Liver (tissue), 8 donors: ENCODE measurements at regions not wholly inside any gene's neighbourhood (a gene's known extent, or its start where the extent isn't known, plus 50 kb on each side); places are given as distances from the start of the nearest gene placed in this dataset.

Experiments used
- DNase-seq: peaks from one replicate; pipeline ENCODE4 v3.0.0-alpha.2; 2017; ENCODE audit warnings: low spot score
- H3K27ac ChIP-seq, 2 donors: one replicate each; pipeline ENCODE4 v1.7.0; 2013; ENCODE audit warnings: inconsistent platforms in 2 of 2, low read length in 2 of 2, control low read depth in 1 of 2, low read depth in 1 of 2, mild to moderate bottlenecking in 1 of 2
- H3K27me3 ChIP-seq, 4 donors: one replicate each; pipeline versions ENCODE4 v1.6.1 to v1.7.0; 2013; ENCODE audit warnings: low read length in 3 of 4, inconsistent platforms in 1 of 4, mild to moderate bottlenecking in 1 of 4, moderate library complexity in 1 of 4; ENCODE audit not compliant: control insufficient read depth in 4 of 4, insufficient read depth in 4 of 4
- H3K36me3 ChIP-seq, 4 donors: one replicate each; pipeline versions ENCODE4 v1.6.1 to v1.7.0; 2013; ENCODE audit warnings: low read length in 3 of 4, mild to moderate bottlenecking in 3 of 4, low read depth in 1 of 4, moderate library complexity in 1 of 4; ENCODE audit not compliant: control insufficient read depth in 4 of 4, insufficient read depth in 3 of 4
- H3K4me1 ChIP-seq, 4 donors: one replicate each; pipeline versions ENCODE4 v1.6.1 to v1.7.0; 2013; ENCODE audit warnings: low read length in 3 of 4, mild to moderate bottlenecking in 3 of 4, moderate library complexity in 1 of 4; ENCODE audit not compliant: control insufficient read depth in 4 of 4, insufficient read depth in 4 of 4
- H3K4me3 ChIP-seq, 3 donors: one replicate each; pipeline versions ENCODE4 v1.6.1 to v1.7.0; 2013; ENCODE audit warnings: low read length in 3 of 3, control low read depth in 1 of 3, low read depth in 1 of 3, mild to moderate bottlenecking in 1 of 3
- H3K9ac ChIP-seq, 2 donors: one replicate each; pipeline ENCODE4 v1.7.0; 2013; ENCODE audit warnings: low read length in 2 of 2, mild to moderate bottlenecking in 2 of 2, moderate library complexity in 2 of 2, control low read depth in 1 of 2, low read depth in 1 of 2
- H3K9me3 ChIP-seq, 4 donors: one replicate each; pipeline versions ENCODE4 v1.6.1 to v1.7.0; 2013; ENCODE audit warnings: low read length in 3 of 4; ENCODE audit not compliant: control insufficient read depth in 4 of 4
- ATF3 ChIP-seq: IDR thresholded peaks from 2 replicates; pipeline ENCODE4 v1.6.1; 2016; ENCODE audit warnings: antibody characterized with exemption
- CTCF ChIP-seq: fragments of 150-350 bp; IDR thresholded peaks from 2 replicates; pipeline ENCODE4 v1.5.1; 2017; ENCODE audit warnings: improper control_type of control experiment, low read depth, low read length; ENCODE audit not compliant: missing input control
- EGR1 ChIP-seq, 2 donors: IDR thresholded peaks; 2 replicates each; pipeline ENCODE4 v1.6.1; 2016 to 2018; ENCODE audit warnings: antibody characterized with exemption in 2 of 2, low read depth in 2 of 2
- FOXA1 ChIP-seq: IDR thresholded peaks from 2 replicates; pipeline ENCODE4 v1.6.1; 2016; ENCODE audit warnings: antibody characterized with exemption
- FOXA2 ChIP-seq: IDR thresholded peaks from 2 replicates; pipeline ENCODE4 v1.6.1; 2016; ENCODE audit warnings: antibody characterized with exemption
- GABPA ChIP-seq, 2 donors: IDR thresholded peaks in 1 of 2; conservative IDR thresholded peaks in 1 of 2; 2 replicates each; pipeline ENCODE4 v1.6.1; 2016; ENCODE audit warnings: antibody characterized with exemption in 2 of 2, mild to moderate bottlenecking in 1 of 2, moderate library complexity in 1 of 2
- HNF4A ChIP-seq, 2 donors: conservative IDR thresholded peaks; 2 replicates each; pipeline ENCODE4 v1.6.1; 2016; ENCODE audit warnings: antibody characterized with exemption in 2 of 2, mild to moderate bottlenecking in 2 of 2
- HNF4G ChIP-seq: IDR thresholded peaks from 2 replicates; pipeline ENCODE4 v1.6.1; 2016; ENCODE audit warnings: antibody characterized with exemption
- JUND ChIP-seq, 2 donors: IDR thresholded peaks; 2 replicates each; pipeline ENCODE4 v1.6.1; 2016; ENCODE audit warnings: antibody characterized with exemption in 2 of 2
- MAX ChIP-seq: IDR thresholded peaks from 2 replicates; pipeline ENCODE4 v1.6.1; 2016; ENCODE audit warnings: antibody characterized with exemption
- NR2F2 ChIP-seq: IDR thresholded peaks from 2 replicates; pipeline ENCODE4 v1.6.1; 2016; ENCODE audit warnings: antibody characterized with exemption
- RAD21 ChIP-seq, 2 donors: IDR thresholded peaks; 2 replicates each; pipeline ENCODE4 v1.6.1; 2016; ENCODE audit warnings: antibody characterized with exemption in 2 of 2, mild to moderate bottlenecking in 2 of 2
- REST ChIP-seq: IDR thresholded peaks from 2 replicates; pipeline ENCODE4 v1.6.1; 2016; ENCODE audit warnings: antibody characterized with exemption, mild to moderate bottlenecking
- RXRA ChIP-seq, 2 donors: IDR thresholded peaks; 2 replicates each; pipeline ENCODE4 v1.6.1; 2017 to 2018; ENCODE audit warnings: antibody characterized with exemption in 2 of 2, mild to moderate bottlenecking in 1 of 2
- SP1 ChIP-seq: IDR thresholded peaks from 2 replicates; pipeline ENCODE4 v1.6.1; 2018; ENCODE audit warnings: antibody characterized with exemption, mild to moderate bottlenecking
- TAF1 ChIP-seq: conservative IDR thresholded peaks from 2 replicates; pipeline ENCODE4 v1.6.1; 2016; ENCODE audit warnings: antibody characterized with exemption, mild to moderate bottlenecking
- YY1 ChIP-seq: IDR thresholded peaks from 2 replicates; pipeline ENCODE4 v1.6.1; 2016; ENCODE audit warnings: antibody characterized with exemption, mild to moderate bottlenecking
- ZBTB33 ChIP-seq: IDR thresholded peaks from 2 replicates; pipeline ENCODE4 v1.6.1; 2016; ENCODE audit warnings: antibody characterized with exemption
- WGBS: extraction: QIAGEN DNeasy Blood & Tissue Kit; methylation state at CpG from one replicate; pipeline ENCODE4 v1.1.7; 2013; 5-methylcytosine and 5-hydroxymethylcytosine counted together
- donor health status: healthy.
- donor health status: healthy.
- donor health status: healthy.
- donor health status: healthy.
- donor health status: healthy.

GRCh38 chrX:73963682-73964081 lies 111.2 kb upstream of the XIST start:
- no peak for DNase-seq
- Histone ChIP-seq H3K27me3 (no peaks in the 10 kb centered on the region), H3K36me3 (no peaks in the 10 kb centered on the region), H3K9ac (no peak overlapping the region), H3K27ac (no peak overlapping the region), H3K4me3 (no peak overlapping the region), H3K4me1 (peaks cover 6 to 14% (median 11%) of the 10 kb centered on the region in 4 donors), H3K9me3 (no peaks in the 10 kb centered on the region)
- peak in 1 of 2 donors; percentile 44 for TF ChIP-seq JUND (IDR thresholded peaks at IDR 0.05)
- no peak for TF ChIP-seq FOXA1
- TF ChIP-seq ATF3 = no peak
- TF ChIP-seq NR2F2 = no peak
- no peak for TF ChIP-seq CTCF
- TF ChIP-seq TAF1 = no peak
- TF ChIP-seq ZBTB33 = no peak
- peak; percentile 19 for TF ChIP-seq REST
- TF ChIP-seq MAX = peak; percentile 30
- TF ChIP-seq FOXA2 = no peak
- TF ChIP-seq GABPA (IDR thresholded peaks at IDR 0.05 in 1 of 2, conservative IDR thresholded peaks at IDR 0.05 in 1 of 2) = no peak
- no peak for TF ChIP-seq RAD21 (IDR thresholded peaks at IDR 0.05)
- no peak for TF ChIP-seq HNF4G
- TF ChIP-seq SP1 = peak; percentile 25
- TF ChIP-seq RXRA (IDR thresholded peaks at IDR 0.05) = peak in 1 of 2 donors; percentile 81
- TF ChIP-seq HNF4A (conservative IDR thresholded peaks at IDR 0.05) = peak in 1 of 2 donors; percentile 59
- no peak for TF ChIP-seq YY1
- no peak for TF ChIP-seq EGR1 (IDR thresholded peaks at IDR 0.05; ENCODE audit: low read depth in 2 of 2)
- WGBS = 32% methylated on average over 9 of the region's 9 CpGs
